PC-9 (cell line): ENCODE measurements at regions not wholly inside any gene's neighbourhood (a gene's known extent, or its start where the extent isn't known, plus 50 kb on each side); places are given as distances from the start of the nearest gene placed in this dataset.

Source experiments
- BruUV-seq: library from RNA; stranded (reverse); fragments of 400-500 nt; replicated peaks from 2 replicates; lab custom pipeline; 2021; lab: Mats Ljungman, UMichigan
- CTCF ChIA-PET: fragments of 300-600 bp; sonication (Branson Sonifier 250); formaldehyde crosslinking; loops from one replicate; lab custom pipeline; 2022; ENCODE audit warnings: antibody characterized with exemption; lab: Charles Lee
- POLR2A ChIA-PET: fragments of 300-600 bp; sonication (Branson Sonifier 250); formaldehyde crosslinking; loops from one replicate; lab custom pipeline; 2022; ENCODE audit warnings: antibody characterized with exemption; ENCODE audit not compliant: unreplicated experiment; lab: Charles Lee
- DNase-seq, 2 experiments: peaks; one replicate each; pipeline versions ENCODE4 v3.0.0 to v3.0.0-alpha.2; 2015 to 2022; ENCODE audit warnings: mixed read lengths in 1 of 2
- H2AFZ ChIP-seq: fragments of 200-600 bp; sonication (generic); 2 replicates; pipeline ENCODE4 v1.8.1; 2017; ENCODE audit warnings: antibody characterized with exemption
- H3F3A ChIP-seq: fragments of 200-600 bp; sonication (generic); 2 replicates; pipeline ENCODE4 v1.8.1; 2017; ENCODE audit warnings: antibody characterized with exemption, mild to moderate bottlenecking, low read depth; ENCODE audit not compliant: insufficient read depth
- H3K27ac ChIP-seq: fragments of 200-600 bp; sonication (generic); 2 replicates; pipeline ENCODE4 v1.6.1; 2016; ENCODE audit warnings: mixed run types
- H3K27me3 ChIP-seq: fragments of 200-600 bp; sonication (generic); 2 replicates; pipeline ENCODE4 v1.6.1; 2016; ENCODE audit warnings: low read depth, mixed run types; ENCODE audit not compliant: insufficient read depth
- H3K36me3 ChIP-seq: fragments of 200-600 bp; sonication (generic); 2 replicates; pipeline ENCODE4 v1.6.1; 2016; ENCODE audit warnings: low read depth, mixed run types
- H3K4me1 ChIP-seq: fragments of 200-600 bp; sonication (generic); replicated peaks from 2 replicates; pipeline ENCODE4 v1.6.1; 2016; ENCODE audit warnings: mixed run types; ENCODE audit not compliant: insufficient read depth
- H3K4me2 ChIP-seq: fragments of 200-600 bp; sonication (generic); 2 replicates; pipeline ENCODE4 v1.6.1; 2017; ENCODE audit warnings: mixed run types
- H3K4me3 ChIP-seq: fragments of 200-600 bp; sonication (generic); 2 replicates; pipeline ENCODE4 v1.6.1; 2016; ENCODE audit warnings: mixed run types
- H3K79me2 ChIP-seq: fragments of 200-600 bp; sonication (generic); 2 replicates; pipeline ENCODE4 v1.6.1; 2017; ENCODE audit warnings: low read depth, mixed run types
- H3K9me2 ChIP-seq: fragments of 200-600 bp; sonication (generic); 2 replicates; pipeline ENCODE4 v1.8.1; 2017; ENCODE audit warnings: mild to moderate bottlenecking; ENCODE audit not compliant: insufficient read depth
- H3K9me3 ChIP-seq: fragments of 200-600 bp; sonication (generic); 2 replicates; pipeline ENCODE4 v1.8.1; 2016; ENCODE audit warnings: low read depth; ENCODE audit not compliant: insufficient read depth
- H4K20me1 ChIP-seq: fragments of 200-600 bp; sonication (generic); 2 replicates; pipeline ENCODE4 v1.8.1; 2017; ENCODE audit not compliant: insufficient read depth
- CTCF ChIP-seq: fragments of 200-600 bp; sonication (generic); conservative IDR thresholded peaks from 2 replicates; pipeline ENCODE4 v1.6.1; 2017; ENCODE audit warnings: mixed run types, antibody characterized with exemption, mild to moderate bottlenecking, moderate library complexity
- EZH2 ChIP-seq: fragments of 200-600 bp; sonication (generic); IDR thresholded peaks from 2 replicates; pipeline ENCODE4 v1.8.0; 2017; ENCODE audit warnings: antibody characterized with exemption, low read depth
- intact Hi-C: fragments of 100-400 bp; cut with micrococcal nuclease; formaldehyde crosslinking; loops from one replicate; pipeline ENCODE4 v1.10.0; 2022; ENCODE audit not compliant: unreplicated experiment

DNA sequence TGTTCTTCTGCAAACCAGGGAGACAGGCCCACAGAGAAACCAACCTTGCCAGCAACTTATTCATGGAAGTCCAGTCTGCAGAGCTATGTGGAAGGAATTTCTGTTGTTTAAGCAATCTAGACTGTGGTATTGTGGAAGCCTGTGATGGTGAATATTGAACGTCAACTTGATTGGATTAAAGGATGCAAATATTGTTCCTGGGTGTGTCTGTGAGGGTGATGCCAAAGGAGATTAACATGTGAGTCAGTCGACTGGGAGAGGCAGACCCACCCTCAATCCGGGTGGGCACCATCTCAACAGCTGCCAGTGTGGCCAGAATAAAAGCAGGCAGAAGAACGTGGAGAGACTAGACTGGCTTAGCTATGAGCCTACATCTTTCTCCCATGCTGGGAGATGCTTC, 606.0 kb downstream of the EFNB2 start:
- Histone ChIP-seq H3F3A (peaks cover 6% of the 10 kb centered on the region; the same call in 1 of the 2 replicates), H4K20me1 (no peaks in the 10 kb centered on the region), H3K36me3 (no peaks in the 10 kb centered on the region), H3K4me1 (peaks cover 19% of the 10 kb centered on the region), H3K4me3 (no peak overlapping the region), H2AFZ (no peak overlapping the region), H3K27me3 (no peaks in the 10 kb centered on the region), H3K79me2 (no peaks in the 10 kb centered on the region), H3K9me3 (peaks cover 4% of the 10 kb centered on the region), H3K9me2 (no peaks in the 10 kb centered on the region), H3K27ac (no peak overlapping the region), H3K4me2 (no peak overlapping the region)
- POLR2A ChIA-PET = no interaction called here
- no peak for DNase-seq
- intact Hi-C loops = no loop called here
- TF ChIP-seq EZH2 (no peak), CTCF (no peak)
- CTCF ChIA-PET = no interaction called here
- BruUV-seq = no TSS peak

DNA sequence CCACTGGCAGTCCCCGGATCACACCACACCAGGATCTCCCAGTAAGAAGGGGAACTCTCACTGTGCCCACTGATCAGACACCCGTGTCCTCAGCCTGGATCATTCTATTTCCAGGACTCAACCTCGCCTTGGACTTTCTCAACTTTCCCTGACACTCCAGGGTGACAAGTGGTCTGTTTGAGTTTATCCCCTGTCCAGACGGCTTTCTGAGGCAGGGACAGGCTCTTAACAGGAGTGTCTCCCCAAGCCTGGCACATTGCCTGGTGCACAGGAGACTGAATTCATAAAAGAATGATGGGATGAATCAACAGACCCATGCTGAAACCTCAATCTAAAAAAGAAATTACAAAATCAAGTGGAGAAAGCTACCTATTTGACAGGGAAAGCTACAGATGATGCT, 606.6 kb downstream of the EFNB2 start:
- TF ChIP-seq CTCF (no peak), EZH2 (no peak)
- no peak overlapping the region for H3K4me3 ChIP-seq
- peaks cover 5% of the 10 kb centered on the region for H3K9me3 ChIP-seq
- no peak for DNase-seq
- no peak overlapping the region for H3K27ac ChIP-seq
- peaks cover 6% of the 10 kb centered on the region; the same call in 1 of the 2 replicates for H3F3A ChIP-seq
- no peaks in the 10 kb centered on the region for H3K27me3 ChIP-seq
- H3K4me1 ChIP-seq = peaks cover 19% of the 10 kb centered on the region
- no peaks in the 10 kb centered on the region for H3K79me2 ChIP-seq
- H4K20me1 ChIP-seq = no peaks in the 10 kb centered on the region
- POLR2A ChIA-PET = no interaction called here
- intact Hi-C loops = no loop called here
- no peak overlapping the region for H2AFZ ChIP-seq
- H3K36me3 ChIP-seq = no peaks in the 10 kb centered on the region
- no peaks in the 10 kb centered on the region for H3K9me2 ChIP-seq
- CTCF ChIA-PET = no interaction called here
- no TSS peak for BruUV-seq
- H3K4me2 ChIP-seq = no peak overlapping the region

DNA sequence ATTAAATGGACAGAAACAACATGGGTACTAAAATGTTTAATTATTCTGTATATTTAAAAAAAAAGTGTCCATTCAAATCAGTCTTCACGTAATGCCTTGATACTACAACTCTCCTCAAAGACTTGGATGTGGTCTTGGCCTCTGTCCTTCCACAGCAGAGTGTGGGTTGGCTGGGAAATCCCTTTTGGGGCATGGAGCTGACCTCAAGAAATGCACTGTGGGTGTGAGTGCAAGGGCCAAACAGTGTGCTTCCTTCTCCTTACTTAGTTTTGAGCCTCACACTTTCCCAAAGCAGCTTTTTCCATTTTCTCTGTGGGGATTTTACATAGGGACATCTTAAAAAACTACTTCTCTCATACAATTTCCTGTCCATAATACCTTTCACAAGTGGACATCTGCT, 607.4 kb downstream of the EFNB2 start:
- H3K9me3 ChIP-seq = peaks cover 5% of the 10 kb centered on the region
- H4K20me1 ChIP-seq = no peaks in the 10 kb centered on the region
- TF ChIP-seq EZH2 (no peak), CTCF (no peak)
- no peak overlapping the region for H3K4me2 ChIP-seq
- no peak overlapping the region for H3K27ac ChIP-seq
- intact Hi-C loops = no loop called here
- H3K4me3 ChIP-seq = no peak overlapping the region
- peaks cover 19% of the 10 kb centered on the region for H3K4me1 ChIP-seq
- CTCF ChIA-PET = no interaction called here
- BruUV-seq = no TSS peak
- POLR2A ChIA-PET = no interaction called here
- DNase-seq = no peak
- peaks cover 6% of the 10 kb centered on the region; the same call in 1 of the 2 replicates for H3F3A ChIP-seq
- H3K9me2 ChIP-seq = no peaks in the 10 kb centered on the region
- no peaks in the 10 kb centered on the region for H3K36me3 ChIP-seq
- no peaks in the 10 kb centered on the region for H3K27me3 ChIP-seq
- H3K79me2 ChIP-seq = no peaks in the 10 kb centered on the region
- H2AFZ ChIP-seq = no peak overlapping the region
